Upper lobe of left lung (tissue), 4 donors: ENCODE measurements at regions not wholly inside any gene's neighbourhood (a gene's known extent, or its start where the extent isn't known, plus 50 kb on each side); places are given as distances from the start of the nearest gene placed in this dataset.

Experiments used
- EP300 ChIP-seq, 4 donors: sonication (generic); formaldehyde crosslinking; IDR thresholded peaks; one replicate each; pipeline ENCODE4 v1.5.1; 2017; ENCODE audit warnings: antibody characterized with exemption in 4 of 4, control low read depth in 2 of 4
- POLR2A ChIP-seq, 4 donors: fragments of 450-650 bp; IDR thresholded peaks; one replicate each; pipeline ENCODE4 v1.5.1; 2016 to 2017; ENCODE audit warnings: antibody characterized with exemption in 4 of 4, mild to moderate bottlenecking in 2 of 4
- TF ChIP-seq, protein P1 (sequence below), 6 experiments: fragments of 450-650 bp in 4 of 6; fragments of 200-600 bp in 2 of 6; sonication (generic) in 2 of 6; IDR thresholded peaks; one replicate each; pipeline ENCODE4 v1.5.1; 2016 to 2019; ENCODE audit warnings: antibody characterized with exemption in 6 of 6

DNA sequence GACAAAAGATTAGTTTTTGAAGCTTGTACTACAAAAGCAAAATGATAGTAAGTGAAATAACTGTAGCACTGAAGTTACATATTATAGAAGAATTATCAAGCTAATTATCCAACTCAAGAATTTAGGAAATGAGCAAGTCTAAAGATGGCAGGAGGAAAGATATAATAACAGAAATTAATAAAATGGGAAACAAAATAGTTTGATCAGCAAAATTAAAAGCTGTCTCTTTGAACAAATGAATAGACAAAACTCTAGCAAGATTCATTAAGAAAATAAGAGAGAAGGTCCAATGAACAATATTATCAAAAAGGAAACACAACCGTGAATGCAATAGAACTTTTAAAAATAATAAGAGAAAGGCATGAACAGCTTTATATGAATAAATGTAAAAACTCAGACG lies 224.3 kb upstream of the IRX5 start:
- TF ChIP-seq EP300 (IDR thresholded peaks at IDR 0.05) (no peak), POLR2A (IDR thresholded peaks at IDR 0.05) (no peak)
- TF ChIP-seq, protein P1, sequence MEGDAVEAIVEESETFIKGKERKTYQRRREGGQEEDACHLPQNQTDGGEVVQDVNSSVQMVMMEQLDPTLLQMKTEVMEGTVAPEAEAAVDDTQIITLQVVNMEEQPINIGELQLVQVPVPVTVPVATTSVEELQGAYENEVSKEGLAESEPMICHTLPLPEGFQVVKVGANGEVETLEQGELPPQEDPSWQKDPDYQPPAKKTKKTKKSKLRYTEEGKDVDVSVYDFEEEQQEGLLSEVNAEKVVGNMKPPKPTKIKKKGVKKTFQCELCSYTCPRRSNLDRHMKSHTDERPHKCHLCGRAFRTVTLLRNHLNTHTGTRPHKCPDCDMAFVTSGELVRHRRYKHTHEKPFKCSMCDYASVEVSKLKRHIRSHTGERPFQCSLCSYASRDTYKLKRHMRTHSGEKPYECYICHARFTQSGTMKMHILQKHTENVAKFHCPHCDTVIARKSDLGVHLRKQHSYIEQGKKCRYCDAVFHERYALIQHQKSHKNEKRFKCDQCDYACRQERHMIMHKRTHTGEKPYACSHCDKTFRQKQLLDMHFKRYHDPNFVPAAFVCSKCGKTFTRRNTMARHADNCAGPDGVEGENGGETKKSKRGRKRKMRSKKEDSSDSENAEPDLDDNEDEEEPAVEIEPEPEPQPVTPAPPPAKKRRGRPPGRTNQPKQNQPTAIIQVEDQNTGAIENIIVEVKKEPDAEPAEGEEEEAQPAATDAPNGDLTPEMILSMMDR (IDR thresholded peaks at IDR 0.05) = no peak
